Cardiac septum (tissue), 1 donor: ENCODE measurements at regions not wholly inside any gene's neighbourhood (a gene's known extent, or its start where the extent isn't known, plus 50 kb on each side); places are given as distances from the start of the nearest gene placed in this dataset.

Source experiments
- DNase-seq: peaks from one replicate; pipeline ENCODE4 v3.0.0-alpha.2; 2020; ENCODE audit warnings: low spot score
- intact Hi-C: fragments of 100-400 bp; cut with DNase I; formaldehyde crosslinking; loops from one replicate; pipeline ENCODE4 v1.14.0; 2022
- donor health status: DM: no; HTN: no; CAD: no.

- intact Hi-C loops = no loop called here
Observed at GRCh38 chr1:110816945-110817344, 56.0 kb upstream of the CD53 start.

GRCh38 chr1:110811529-110811928 is 61.4 kb upstream of the CD53 start:
- DNase-seq = no peak
- intact Hi-C loops = no loop called here

More at GRCh38 chr1:110816945-110817344, 56.0 kb upstream of the CD53 start:
- DNase-seq = no peak

- no peak for DNase-seq
- intact Hi-C loops = no loop called here
Observed at GRCh38 chr1:110800079-110800478, 72.9 kb upstream of the CD53 start.

GRCh38 chr1:110798691-110799256 is 74.2 kb upstream of the CD53 start:
- DNase-seq = no peak
- intact Hi-C loops = no loop called here

GRCh38 chr1:110788673-110789072 is 84.3 kb upstream of the CD53 start:
- no peak for DNase-seq
- intact Hi-C loops = loop anchor here (10.0 kb wide), 1 partner anchor 264 kb away; no protein-coding TSS in a partner anchor

- intact Hi-C loops = loop anchor here (10.0 kb wide), 1 partner anchor 263 kb away; no protein-coding TSS in a partner anchor
Observed at GRCh38 chr1:110787328-110788071, 85.4 kb upstream of the CD53 start.

GRCh38 chr1:110786802-110787327 is 86.1 kb upstream of the CD53 start:
- DNase-seq = no peak
- intact Hi-C loops = loop anchor here (10.0 kb wide), 1 partner anchor 262 kb away; no protein-coding TSS in a partner anchor

More at GRCh38 chr1:110787328-110788071, 85.4 kb upstream of the CD53 start:
- DNase-seq = no peak

- intact Hi-C loops = loop anchor here (10.0 kb wide), 1 partner anchor 261 kb away; no protein-coding TSS in a partner anchor
- DNase-seq = no peak
Observed at GRCh38 chr1:110785612-110786011, 87.3 kb upstream of the CD53 start.

GRCh38 chr1:110785055-110785454 is 87.9 kb upstream of the CD53 start:
- DNase-seq = no peak
- intact Hi-C loops = loop anchor here (10.0 kb wide), 1 partner anchor 260 kb away; no protein-coding TSS in a partner anchor

GRCh38 chr1:110783292-110783918 is 89.5 kb upstream of the CD53 start:
- no peak for DNase-seq

GRCh38 chr1:110781525-110781924 is 91.4 kb upstream of the CD53 start:
- DNase-seq = no peak
- intact Hi-C loops = loop anchor here (2.0 to 10.0 kb wide), 3 partner anchors 151 to 257 kb away; no protein-coding TSS in a partner anchor

More at GRCh38 chr1:110783292-110783918, 89.5 kb upstream of the CD53 start:
- intact Hi-C loops = loop anchor here (5.0 to 10.0 kb wide), 2 partner anchors 166 to 259 kb away; no protein-coding TSS in a partner anchor

GRCh38 chr1:110780600-110781484 is 92.1 kb upstream of the CD53 start:
- intact Hi-C loops = loop anchor here (2.0 to 10.0 kb wide), 3 partner anchors 150 to 256 kb away; no protein-coding TSS in a partner anchor

GRCh38 chr1:110779636-110780035 is 93.3 kb upstream of the CD53 start:
- DNase-seq = no peak
- intact Hi-C loops = loop anchor here (2.0 to 10.0 kb wide), 3 partner anchors 149 to 255 kb away; no protein-coding TSS in a partner anchor

More at GRCh38 chr1:110780600-110781484, 92.1 kb upstream of the CD53 start:
- DNase-seq = no peak

- intact Hi-C loops = no loop called here
- DNase-seq = no peak
Observed at GRCh38 chr1:110778821-110779220, 94.1 kb upstream of the CD53 start.

GRCh38 chr1:110777228-110777627 is 95.7 kb upstream of the CD53 start:
- intact Hi-C loops = no loop called here
- DNase-seq = no peak

- DNase-seq = no peak
- intact Hi-C loops = no loop called here
Observed at GRCh38 chr1:110774398-110774797, 98.5 kb upstream of the CD53 start.

- no peak for DNase-seq
- intact Hi-C loops = no loop called here
Observed at GRCh38 chr1:110773813-110774212, 99.1 kb upstream of the KCNA3 start.

- intact Hi-C loops = no loop called here
- no peak for DNase-seq
Observed at GRCh38 chr1:110771245-110772022, 96.7 kb upstream of the KCNA3 start.
